DOHH2 (cell line): ENCODE measurements at regions not wholly inside any gene's neighbourhood (a gene's known extent, or its start where the extent isn't known, plus 50 kb on each side); places are given as distances from the start of the nearest gene placed in this dataset.

Experiments
- H3F3A ChIP-seq: fragments of 200-600 bp; sonication (generic), shearing (Covaris generic); 2 replicates; pipeline ENCODE4 v1.6.0; 2016; ENCODE audit warnings: antibody characterized with exemption, mild to moderate bottlenecking; ENCODE audit not compliant: control insufficient read depth, insufficient read depth
- H3K27ac ChIP-seq: fragments of 200-600 bp; sonication (generic); 2 replicates; pipeline ENCODE4 v1.5.1; 2014; ENCODE audit warnings: low read depth, mild to moderate bottlenecking, low read length, moderate library complexity
- H3K27me3 ChIP-seq: fragments of 200-600 bp; sonication (generic); 2 replicates; pipeline ENCODE4 v1.6.1; 2014; ENCODE audit warnings: mild to moderate bottlenecking, low read length, mixed read lengths; ENCODE audit not compliant: control insufficient read depth
- H3K36me3 ChIP-seq: fragments of 200-600 bp; sonication (generic); 2 replicates; pipeline ENCODE4 v1.6.1; 2014; ENCODE audit warnings: mild to moderate bottlenecking, low read length, moderate library complexity, mixed read lengths; ENCODE audit not compliant: control insufficient read depth
- H3K4me1 ChIP-seq: fragments of 200-600 bp; sonication (generic); 2 replicates; pipeline ENCODE4 v1.6.1; 2014; ENCODE audit warnings: mild to moderate bottlenecking, low read length, mixed read lengths; ENCODE audit not compliant: control insufficient read depth
- H3K4me2 ChIP-seq: fragments of 200-600 bp; sonication (generic); 2 replicates; pipeline ENCODE4 v1.6.0; 2014; ENCODE audit warnings: mild to moderate bottlenecking, low read length, moderate library complexity
- H3K4me3 ChIP-seq: fragments of 200-600 bp; sonication (generic); 2 replicates; pipeline ENCODE4 v1.5.1; 2014; ENCODE audit warnings: mild to moderate bottlenecking, low read length, mixed read lengths
- H3K79me2 ChIP-seq: fragments of 200-600 bp; sonication (generic); 2 replicates; pipeline ENCODE4 v1.6.1; 2014; ENCODE audit warnings: mild to moderate bottlenecking, low read length, mixed read lengths; ENCODE audit not compliant: control insufficient read depth
- H3K9me2 ChIP-seq: fragments of 200-600 bp; sonication (generic); replicated peaks from 2 replicates; pipeline ENCODE4 v1.6.1; 2014; ENCODE audit warnings: mild to moderate bottlenecking, low read length, mixed read lengths; ENCODE audit not compliant: control insufficient read depth
- H3K9me3 ChIP-seq: fragments of 200-600 bp; sonication (generic); 2 replicates; pipeline ENCODE4 v1.6.1; 2014; ENCODE audit warnings: antibody characterized with exemption, low read length, mixed read lengths; ENCODE audit not compliant: control insufficient read depth, insufficient read depth
- H4K20me1 ChIP-seq: fragments of 200-600 bp; sonication (generic); 2 replicates; pipeline ENCODE4 v1.6.0; 2014; ENCODE audit warnings: low read depth, mild to moderate bottlenecking, antibody characterized with exemption, low read length, moderate library complexity; ENCODE audit not compliant: control insufficient read depth, insufficient read depth
- EZH2phosphoT487 ChIP-seq: fragments of 200-600 bp; sonication (generic); IDR thresholded peaks from 2 replicates; pipeline ENCODE4 v1.6.1; 2017; ENCODE audit warnings: borderline replicate concordance, mild to moderate bottlenecking, antibody characterized with exemption, low read length, moderate library complexity, mixed read lengths
- TF ChIP-seq, protein P1 (sequence below): fragments of 200-600 bp; sonication (generic); IDR thresholded peaks from one replicate; pipeline ENCODE4 v1.5.1; 2014; ENCODE audit warnings: antibody characterized with exemption, mild to moderate bottlenecking, low read depth, low read length; ENCODE audit not compliant: poor library complexity, severe bottlenecking

GRCh38 chr2:71778514-71778913 is 325.2 kb downstream of the DYSF start:
- Histone ChIP-seq H3K79me2 (no peaks in the 10 kb centered on the region), H4K20me1 (no peaks in the 10 kb centered on the region), H3K27ac (no peak overlapping the region), H3F3A (no peaks in the 10 kb centered on the region), H3K4me2 (no peak overlapping the region), H3K4me1 (no peaks in the 10 kb centered on the region), H3K9me3 (no peaks in the 10 kb centered on the region), H3K9me2 (no peaks in the 10 kb centered on the region), H3K36me3 (no peaks in the 10 kb centered on the region), H3K4me3 (no peak overlapping the region), H3K27me3 (no peaks in the 10 kb centered on the region)
- TF ChIP-seq, protein P1, sequence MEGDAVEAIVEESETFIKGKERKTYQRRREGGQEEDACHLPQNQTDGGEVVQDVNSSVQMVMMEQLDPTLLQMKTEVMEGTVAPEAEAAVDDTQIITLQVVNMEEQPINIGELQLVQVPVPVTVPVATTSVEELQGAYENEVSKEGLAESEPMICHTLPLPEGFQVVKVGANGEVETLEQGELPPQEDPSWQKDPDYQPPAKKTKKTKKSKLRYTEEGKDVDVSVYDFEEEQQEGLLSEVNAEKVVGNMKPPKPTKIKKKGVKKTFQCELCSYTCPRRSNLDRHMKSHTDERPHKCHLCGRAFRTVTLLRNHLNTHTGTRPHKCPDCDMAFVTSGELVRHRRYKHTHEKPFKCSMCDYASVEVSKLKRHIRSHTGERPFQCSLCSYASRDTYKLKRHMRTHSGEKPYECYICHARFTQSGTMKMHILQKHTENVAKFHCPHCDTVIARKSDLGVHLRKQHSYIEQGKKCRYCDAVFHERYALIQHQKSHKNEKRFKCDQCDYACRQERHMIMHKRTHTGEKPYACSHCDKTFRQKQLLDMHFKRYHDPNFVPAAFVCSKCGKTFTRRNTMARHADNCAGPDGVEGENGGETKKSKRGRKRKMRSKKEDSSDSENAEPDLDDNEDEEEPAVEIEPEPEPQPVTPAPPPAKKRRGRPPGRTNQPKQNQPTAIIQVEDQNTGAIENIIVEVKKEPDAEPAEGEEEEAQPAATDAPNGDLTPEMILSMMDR = no peak
- TF ChIP-seq EZH2phosphoT487 = no peak

DNA sequence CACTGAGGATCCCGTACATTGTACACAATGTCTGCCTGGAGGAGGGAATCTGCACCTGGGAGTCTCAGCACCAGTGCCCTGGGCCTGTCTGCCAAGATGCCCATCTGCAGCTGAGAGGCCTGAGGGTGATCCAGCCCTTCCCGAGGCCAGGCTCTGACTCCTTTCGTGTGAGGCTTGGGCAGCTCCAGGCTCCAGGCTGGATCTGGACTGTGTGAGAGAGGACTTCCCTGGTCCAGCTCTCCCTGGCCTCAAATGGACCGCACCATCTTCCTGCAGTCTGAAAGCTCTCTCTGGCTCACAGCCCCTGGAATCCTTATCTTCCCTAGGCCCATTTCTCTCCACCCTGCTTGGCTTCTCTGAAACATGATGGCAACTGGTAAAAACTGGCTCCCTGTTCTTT is 324.6 kb downstream of the DYSF start:
- Histone ChIP-seq H3K4me2 (no peak overlapping the region), H4K20me1 (no peaks in the 10 kb centered on the region), H3K9me3 (no peaks in the 10 kb centered on the region), H3K79me2 (no peaks in the 10 kb centered on the region), H3K27ac (no peak overlapping the region), H3K36me3 (no peaks in the 10 kb centered on the region), H3K9me2 (no peaks in the 10 kb centered on the region), H3K4me3 (no peak overlapping the region), H3K27me3 (no peaks in the 10 kb centered on the region), H3K4me1 (no peaks in the 10 kb centered on the region), H3F3A (no peaks in the 10 kb centered on the region)
- TF ChIP-seq, protein P1 = no peak
- no peak for TF ChIP-seq EZH2phosphoT487

DNA sequence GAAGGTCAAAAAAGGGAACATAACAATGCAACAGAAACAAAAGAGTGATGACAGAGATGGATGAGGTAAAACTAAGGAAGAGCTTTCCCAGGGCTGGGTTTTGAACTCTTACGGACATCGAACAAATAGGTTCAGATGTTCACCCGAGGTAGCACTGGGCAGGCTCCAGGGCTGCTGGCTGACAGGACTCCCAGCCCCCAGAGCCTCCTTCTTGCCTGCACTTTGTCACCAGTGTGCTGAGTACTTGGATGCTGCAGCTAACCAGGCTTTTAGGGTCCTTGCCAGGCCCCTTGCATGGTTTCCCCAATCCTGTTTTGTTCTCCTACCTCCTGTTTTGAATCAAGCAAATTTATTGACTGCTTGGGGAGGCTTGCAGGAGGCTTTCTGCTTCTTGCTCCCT is 322.9 kb downstream of the DYSF start:
- TF ChIP-seq EZH2phosphoT487 = no peak
- TF ChIP-seq, protein P1 = no peak
- Histone ChIP-seq H3F3A (no peaks in the 10 kb centered on the region), H3K79me2 (no peaks in the 10 kb centered on the region), H3K36me3 (no peaks in the 10 kb centered on the region), H3K9me2 (no peaks in the 10 kb centered on the region), H3K4me1 (no peaks in the 10 kb centered on the region), H3K4me3 (no peak overlapping the region), H4K20me1 (no peaks in the 10 kb centered on the region), H3K27ac (no peak overlapping the region), H3K4me2 (no peak overlapping the region), H3K9me3 (peaks cover under 1% of the 10 kb centered on the region; the same call in 1 of the 2 replicates), H3K27me3 (no peaks in the 10 kb centered on the region)

GRCh38 chr2:71773218-71773617 is 319.9 kb downstream of the DYSF start:
- TF ChIP-seq, protein P1 = no peak
- no peak for TF ChIP-seq EZH2phosphoT487
- H3K4me3 ChIP-seq = no peak overlapping the region
- no peaks in the 10 kb centered on the region for H3K36me3 ChIP-seq
- H4K20me1 ChIP-seq = no peaks in the 10 kb centered on the region
- no peaks in the 10 kb centered on the region for H3K9me2 ChIP-seq
- H3F3A ChIP-seq = no peaks in the 10 kb centered on the region
- no peaks in the 10 kb centered on the region for H3K27me3 ChIP-seq
- H3K79me2 ChIP-seq = no peaks in the 10 kb centered on the region
- no peaks in the 10 kb centered on the region for H3K4me1 ChIP-seq
- no peak overlapping the region for H3K27ac ChIP-seq
- no peak overlapping the region for H3K4me2 ChIP-seq
- H3K9me3 ChIP-seq = peaks cover 3% of the 10 kb centered on the region; the same call in 1 of the 2 replicates
